OCI-LY1 (cell line): ENCODE measurements at regions not wholly inside any gene's neighbourhood (a gene's known extent, or its start where the extent isn't known, plus 50 kb on each side); places are given as distances from the start of the nearest gene placed in this dataset.

ENCODE experiments used
- H2AFZ ChIP-seq: fragments of 200-600 bp; sonication (generic), shearing (Covaris generic); 2 replicates; pipeline ENCODE4 v1.6.0; 2014; ENCODE audit warnings: antibody characterized with exemption, mild to moderate bottlenecking, low read length
- H3F3A ChIP-seq: fragments of 200-600 bp; sonication (generic), shearing (Covaris generic); 2 replicates; pipeline ENCODE4 v1.6.0; 2014; ENCODE audit warnings: mild to moderate bottlenecking, antibody characterized with exemption, low read length, moderate library complexity; ENCODE audit not compliant: insufficient read depth
- H3K27ac ChIP-seq: fragments of 200-600 bp; sonication (generic); 2 replicates; pipeline ENCODE4 v1.5.1; 2014; ENCODE audit warnings: low read length, mixed run types, mild to moderate bottlenecking, low read depth; ENCODE audit not compliant: poor library complexity, severe bottlenecking
- H3K27me3 ChIP-seq: fragments of 200-600 bp; sonication (generic); 2 replicates; pipeline ENCODE4 v1.6.0; 2014; ENCODE audit warnings: antibody characterized with exemption, mild to moderate bottlenecking, low read length, moderate library complexity; ENCODE audit not compliant: insufficient read depth
- H3K36me3 ChIP-seq: fragments of 200-600 bp; sonication (generic); 2 replicates; pipeline ENCODE4 v1.6.1; 2014; ENCODE audit warnings: mild to moderate bottlenecking, antibody characterized with exemption, low read length, moderate library complexity, mixed read lengths; ENCODE audit not compliant: insufficient read depth
- H3K4me1 ChIP-seq: fragments of 200-600 bp; sonication (generic); 2 replicates; pipeline ENCODE4 v1.5.1; 2014; ENCODE audit warnings: mild to moderate bottlenecking, low read length, moderate library complexity; ENCODE audit not compliant: insufficient read depth, severe bottlenecking
- H3K4me2 ChIP-seq: fragments of 200-600 bp; sonication (generic), shearing (Covaris generic); 2 replicates; pipeline ENCODE4 v1.6.1; 2014; ENCODE audit warnings: low read length
- H3K4me3 ChIP-seq: fragments of 200-600 bp; sonication (generic); 2 replicates; pipeline ENCODE4 v1.5.1; 2014; ENCODE audit warnings: low read length, low read depth, mild to moderate bottlenecking, mixed read lengths; ENCODE audit not compliant: poor library complexity, severe bottlenecking
- H3K79me2 ChIP-seq: fragments of 200-600 bp; shearing (Covaris generic); 2 replicates; pipeline ENCODE4 v1.6.1; 2016; ENCODE audit warnings: mixed run types, low read length, mixed read lengths; ENCODE audit not compliant: insufficient read depth
- H3K9ac ChIP-seq: fragments of 200-600 bp; sonication (generic), shearing (Covaris generic); 2 replicates; pipeline ENCODE4 v1.6.1; 2014; ENCODE audit warnings: mild to moderate bottlenecking, low read length, mixed read lengths
- H3K9me2 ChIP-seq: fragments of 200-600 bp; sonication (generic), shearing (Covaris generic); 2 replicates; pipeline ENCODE4 v1.6.1; 2014; ENCODE audit warnings: low read depth, mild to moderate bottlenecking, low read length, mixed read lengths
- H3K9me3 ChIP-seq: fragments of 200-600 bp; shearing (Covaris generic); 2 replicates; pipeline ENCODE4 v1.6.1; 2014; ENCODE audit warnings: low read length, mixed read lengths
- H4K20me1 ChIP-seq: fragments of 200-600 bp; sonication (generic), shearing (Covaris generic); 2 replicates; pipeline ENCODE4 v1.6.0; 2016; ENCODE audit warnings: mild to moderate bottlenecking, low read length; ENCODE audit not compliant: insufficient read depth
- CTCF ChIP-seq: fragments of 200-600 bp; sonication (generic), shearing (Covaris generic); IDR thresholded peaks from 2 replicates; pipeline ENCODE4 v1.5.1; 2017; ENCODE audit warnings: mild to moderate bottlenecking, antibody characterized with exemption, low read length, moderate library complexity, mixed read lengths
- EZH2 ChIP-seq: fragments of 200-600 bp; sonication (generic), shearing (Covaris generic); IDR thresholded peaks from 2 replicates; pipeline ENCODE4 v1.8.0; 2017; ENCODE audit warnings: borderline replicate concordance, mixed run types, mild to moderate bottlenecking, antibody characterized with exemption, low read length, moderate library complexity, mixed read lengths

GRCh38 chr1:60244906-60245305 lies 171.3 kb upstream of the C1orf87 start:
- Histone ChIP-seq H3K9ac (no peak overlapping the region), H3K79me2 (no peaks in the 10 kb centered on the region)
- TF ChIP-seq CTCF (no peak), EZH2 (no peak)

GRCh38 chr1:60235275-60235674 lies 161.7 kb upstream of the C1orf87 start:
- no peaks in the 10 kb centered on the region for H3K9me2 ChIP-seq
- H3K79me2 ChIP-seq = no peaks in the 10 kb centered on the region
- no peak overlapping the region for H3K9ac ChIP-seq
- no peak overlapping the region for H3K4me3 ChIP-seq
- no peaks in the 10 kb centered on the region for H3K4me1 ChIP-seq
- H3K27ac ChIP-seq = no peak overlapping the region
- no peaks in the 10 kb centered on the region for H3F3A ChIP-seq
- H4K20me1 ChIP-seq = no peaks in the 10 kb centered on the region
- H3K36me3 ChIP-seq = no peaks in the 10 kb centered on the region
- H3K27me3 ChIP-seq = no peaks in the 10 kb centered on the region
- TF ChIP-seq CTCF = no peak
- no peak for TF ChIP-seq EZH2
- H3K9me3 ChIP-seq = no peaks in the 10 kb centered on the region
- no peak overlapping the region for H2AFZ ChIP-seq
- no peak overlapping the region for H3K4me2 ChIP-seq

More at GRCh38 chr1:60244906-60245305, 171.3 kb upstream of the C1orf87 start:
- H3K4me3 ChIP-seq = no peak overlapping the region
- H2AFZ ChIP-seq = no peak overlapping the region
- H3K27ac ChIP-seq = no peak overlapping the region
- no peaks in the 10 kb centered on the region for H4K20me1 ChIP-seq
- no peak overlapping the region for H3K4me2 ChIP-seq
- no peaks in the 10 kb centered on the region for H3K36me3 ChIP-seq
- no peaks in the 10 kb centered on the region for H3K9me3 ChIP-seq
- no peaks in the 10 kb centered on the region for H3K4me1 ChIP-seq
- no peaks in the 10 kb centered on the region for H3K9me2 ChIP-seq
- no peaks in the 10 kb centered on the region for H3F3A ChIP-seq
- no peaks in the 10 kb centered on the region for H3K27me3 ChIP-seq

GRCh38 chr1:60234776-60235175 lies 161.2 kb upstream of the C1orf87 start:
- no peaks in the 10 kb centered on the region for H3K9me2 ChIP-seq
- H4K20me1 ChIP-seq = no peaks in the 10 kb centered on the region
- H3K36me3 ChIP-seq = no peaks in the 10 kb centered on the region
- no peak overlapping the region for H3K4me2 ChIP-seq
- H2AFZ ChIP-seq = no peak overlapping the region
- H3K4me1 ChIP-seq = no peaks in the 10 kb centered on the region
- H3F3A ChIP-seq = no peaks in the 10 kb centered on the region
- no peaks in the 10 kb centered on the region for H3K27me3 ChIP-seq
- TF ChIP-seq EZH2 = no peak
- H3K79me2 ChIP-seq = no peaks in the 10 kb centered on the region
- no peak overlapping the region for H3K9ac ChIP-seq
- H3K4me3 ChIP-seq = no peak overlapping the region
- H3K27ac ChIP-seq = no peak overlapping the region
- no peaks in the 10 kb centered on the region for H3K9me3 ChIP-seq

- H3K4me1 ChIP-seq = no peaks in the 10 kb centered on the region
Observed at GRCh38 chr1:60229821-60230220, 156.3 kb upstream of the C1orf87 start.

More at GRCh38 chr1:60229821-60230220, 156.3 kb upstream of the C1orf87 start:
- Histone ChIP-seq H3K36me3 (no peaks in the 10 kb centered on the region), H3K4me3 (no peak overlapping the region), H3K9ac (no peak overlapping the region), H3K4me2 (no peak overlapping the region), H2AFZ (no peak overlapping the region), H3K27me3 (no peaks in the 10 kb centered on the region), H3K27ac (no peak overlapping the region), H4K20me1 (no peaks in the 10 kb centered on the region), H3K79me2 (no peaks in the 10 kb centered on the region), H3F3A (no peaks in the 10 kb centered on the region), H3K9me2 (no peaks in the 10 kb centered on the region), H3K9me3 (no peaks in the 10 kb centered on the region)
- no peak for TF ChIP-seq CTCF
- no peak for TF ChIP-seq EZH2
